Brain microvascular endothelial cell (primary cell): ENCODE measurements at regions not wholly inside any gene's neighbourhood (a gene's known extent, or its start where the extent isn't known, plus 50 kb on each side); places are given as distances from the start of the nearest gene placed in this dataset.

Experiments
- DNase-seq: peaks from one replicate; pipeline ENCODE4 v3.0.0-alpha.2; 2020
- H3K27ac ChIP-seq: fragments of 250-450 bp; sonication (Bioruptor Pico); 2 replicates; pipeline ENCODE4 v1.5.1; 2020; ENCODE audit warnings: mild to moderate bottlenecking, moderate library complexity
- H3K27me3 ChIP-seq: fragments of 250-450 bp; sonication (Bioruptor Pico); replicated peaks from 2 replicates; pipeline ENCODE4 v1.5.1; 2020; ENCODE audit warnings: mild to moderate bottlenecking
- H3K36me3 ChIP-seq: fragments of 250-450 bp; sonication (Bioruptor Pico); replicated peaks from 2 replicates; pipeline ENCODE4 v1.5.1; 2020; ENCODE audit warnings: mild to moderate bottlenecking
- H3K4me3 ChIP-seq: 2 replicates; pipeline ENCODE4 v1.5.1; 2011; ENCODE audit warnings: low read depth, mild to moderate bottlenecking, control low read depth, low read length, moderate library complexity
- in situ Hi-C: cut with HindIII; loops from 2 replicates; pipeline ENCODE4 v1.10.0; 2017; ENCODE audit warnings: low sequenced_read_pairs, low pct_ligation_motif_present
- TF ChIP-seq, protein P1 (sequence below): IDR thresholded peaks from 2 replicates; pipeline ENCODE4 v1.5.1; 2011; ENCODE audit warnings: low read depth, mild to moderate bottlenecking, moderate library complexity, low read length, control low read depth, inconsistent platforms; ENCODE audit errors: missing control alignments

DNA sequence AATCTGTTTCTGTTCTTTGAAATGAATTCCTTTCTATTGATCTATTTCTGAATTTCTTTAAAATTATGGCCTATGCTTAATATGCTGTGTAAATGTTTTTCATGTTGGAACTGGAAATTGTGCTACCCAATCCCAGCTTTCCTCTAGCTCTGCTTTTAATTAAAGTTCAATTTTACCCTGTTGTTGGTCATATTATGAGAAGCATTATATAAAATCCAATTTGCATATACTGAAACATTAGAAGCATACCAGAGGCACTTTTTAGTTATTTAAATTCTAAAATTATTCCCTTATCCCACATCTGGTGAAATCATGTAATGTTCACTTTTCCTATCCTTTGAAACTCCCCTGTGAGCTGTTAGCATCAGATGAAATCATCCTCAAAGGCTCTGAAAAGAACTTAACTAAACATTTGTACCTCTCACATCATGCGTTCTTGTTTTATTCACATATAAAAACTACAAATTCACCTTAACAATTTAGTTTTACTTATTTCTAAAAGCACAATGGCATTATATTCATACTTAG, 160.6 kb upstream of the COL21A1 start:
- no peaks in the 10 kb centered on the region for H3K36me3 ChIP-seq
- H3K27me3 ChIP-seq, result no peaks in the 10 kb centered on the region
- in situ Hi-C loops, result no loop called here
- H3K4me3 ChIP-seq, result no peak overlapping the region
- TF ChIP-seq, protein P1, sequence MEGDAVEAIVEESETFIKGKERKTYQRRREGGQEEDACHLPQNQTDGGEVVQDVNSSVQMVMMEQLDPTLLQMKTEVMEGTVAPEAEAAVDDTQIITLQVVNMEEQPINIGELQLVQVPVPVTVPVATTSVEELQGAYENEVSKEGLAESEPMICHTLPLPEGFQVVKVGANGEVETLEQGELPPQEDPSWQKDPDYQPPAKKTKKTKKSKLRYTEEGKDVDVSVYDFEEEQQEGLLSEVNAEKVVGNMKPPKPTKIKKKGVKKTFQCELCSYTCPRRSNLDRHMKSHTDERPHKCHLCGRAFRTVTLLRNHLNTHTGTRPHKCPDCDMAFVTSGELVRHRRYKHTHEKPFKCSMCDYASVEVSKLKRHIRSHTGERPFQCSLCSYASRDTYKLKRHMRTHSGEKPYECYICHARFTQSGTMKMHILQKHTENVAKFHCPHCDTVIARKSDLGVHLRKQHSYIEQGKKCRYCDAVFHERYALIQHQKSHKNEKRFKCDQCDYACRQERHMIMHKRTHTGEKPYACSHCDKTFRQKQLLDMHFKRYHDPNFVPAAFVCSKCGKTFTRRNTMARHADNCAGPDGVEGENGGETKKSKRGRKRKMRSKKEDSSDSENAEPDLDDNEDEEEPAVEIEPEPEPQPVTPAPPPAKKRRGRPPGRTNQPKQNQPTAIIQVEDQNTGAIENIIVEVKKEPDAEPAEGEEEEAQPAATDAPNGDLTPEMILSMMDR, result no peak
- no peak overlapping the region for H3K27ac ChIP-seq
- no peak for DNase-seq

DNA sequence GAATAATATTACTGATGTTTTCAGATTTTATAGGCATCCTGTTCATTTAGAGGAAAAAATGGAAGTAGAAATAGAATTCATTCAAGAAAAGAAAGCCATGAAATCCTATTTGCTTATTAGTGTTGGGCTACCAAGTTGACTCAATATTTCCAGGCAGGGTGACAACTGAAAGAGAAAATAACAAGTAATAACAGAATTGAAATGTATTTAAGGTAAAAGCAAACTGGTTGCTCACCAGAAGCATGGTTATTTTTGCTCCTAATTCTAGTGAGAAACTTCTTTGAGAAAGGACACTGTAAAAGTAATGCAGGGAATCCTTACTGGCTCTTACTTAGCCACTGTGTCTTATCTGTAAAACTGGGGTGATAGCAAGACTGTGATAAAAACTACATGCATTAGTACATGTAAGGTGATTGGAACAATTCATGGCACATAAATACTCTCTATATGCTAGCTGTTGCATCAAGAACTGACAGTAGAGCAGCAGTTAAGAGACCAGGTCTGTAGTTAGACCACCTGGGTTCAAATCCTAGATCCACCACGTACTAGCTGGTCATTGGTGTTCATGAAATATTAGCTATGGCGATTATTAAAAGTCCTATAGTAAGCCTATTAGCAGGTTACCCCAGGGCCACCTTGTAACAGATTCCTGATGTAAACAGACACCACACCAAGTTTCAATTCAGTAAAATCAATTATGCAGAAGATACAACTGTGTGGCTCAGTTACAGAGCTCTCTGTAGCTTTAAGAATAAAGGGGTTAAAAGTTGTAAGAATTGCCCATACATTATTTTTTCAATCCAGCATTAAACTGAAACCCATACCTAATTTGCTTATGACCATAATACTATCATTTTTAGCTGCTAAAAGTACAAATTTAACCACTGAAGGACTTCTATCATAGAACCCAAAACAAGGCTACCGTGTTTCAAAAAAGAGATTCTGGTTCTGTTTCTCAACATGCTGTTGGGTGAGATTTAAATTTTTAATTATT, 159.2 kb upstream of the COL21A1 start:
- Histone ChIP-seq H3K27ac (no peak overlapping the region), H3K36me3 (no peaks in the 10 kb centered on the region), H3K27me3 (no peaks in the 10 kb centered on the region), H3K4me3 (no peak overlapping the region)
- in situ Hi-C loops, result no loop called here
- no peak for DNase-seq
- TF ChIP-seq, protein P1, result no peak

DNA sequence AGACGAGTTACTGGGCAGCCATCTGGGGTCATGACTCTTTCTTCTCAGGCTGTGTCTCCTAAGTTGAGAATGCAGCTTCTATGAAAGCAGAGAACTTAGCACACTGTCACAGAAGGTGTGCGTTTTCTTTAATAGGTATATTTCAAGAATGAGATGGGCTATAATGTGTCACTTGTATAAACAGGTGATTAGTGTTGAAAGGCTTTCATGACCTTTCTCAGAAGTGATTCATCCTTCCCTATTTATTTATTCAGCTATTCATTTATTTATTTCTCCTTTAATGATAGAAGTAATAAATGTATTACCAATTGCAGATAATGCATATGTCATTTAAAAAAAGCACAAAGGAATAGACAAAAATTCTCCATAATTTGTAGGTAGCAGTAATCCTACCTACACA, 157.2 kb upstream of the COL21A1 start:
- in situ Hi-C loops, result no loop called here
- DNase-seq, result no peak
- H3K27ac ChIP-seq, result no peak overlapping the region
- H3K27me3 ChIP-seq, result no peaks in the 10 kb centered on the region
- no peak overlapping the region for H3K4me3 ChIP-seq
- TF ChIP-seq, protein P1, result no peak
- H3K36me3 ChIP-seq, result no peaks in the 10 kb centered on the region

DNA sequence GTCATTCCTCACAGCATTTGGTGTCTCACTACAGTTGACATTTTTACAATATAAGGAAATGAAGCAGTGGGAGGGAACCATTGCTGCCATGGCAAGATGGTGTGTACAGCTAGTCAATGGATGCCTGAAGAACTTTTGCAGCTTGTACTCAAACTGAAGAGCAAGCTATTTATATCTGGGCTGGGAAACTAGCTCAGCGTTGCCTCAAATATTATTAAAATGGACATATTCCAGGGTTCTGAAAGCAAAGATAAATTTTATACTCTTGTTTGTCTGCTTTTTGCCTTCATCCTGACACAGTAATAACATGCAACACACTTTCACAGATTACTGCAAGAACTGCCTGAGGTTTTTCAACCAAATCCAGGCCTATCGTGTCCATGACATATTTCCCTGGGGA, 156.4 kb upstream of the COL21A1 start:
- Histone ChIP-seq H3K27ac (no peak overlapping the region), H3K36me3 (no peaks in the 10 kb centered on the region), H3K4me3 (no peak overlapping the region), H3K27me3 (no peaks in the 10 kb centered on the region)
- no peak for DNase-seq
- in situ Hi-C loops, result no loop called here
- TF ChIP-seq, protein P1, result no peak

DNA sequence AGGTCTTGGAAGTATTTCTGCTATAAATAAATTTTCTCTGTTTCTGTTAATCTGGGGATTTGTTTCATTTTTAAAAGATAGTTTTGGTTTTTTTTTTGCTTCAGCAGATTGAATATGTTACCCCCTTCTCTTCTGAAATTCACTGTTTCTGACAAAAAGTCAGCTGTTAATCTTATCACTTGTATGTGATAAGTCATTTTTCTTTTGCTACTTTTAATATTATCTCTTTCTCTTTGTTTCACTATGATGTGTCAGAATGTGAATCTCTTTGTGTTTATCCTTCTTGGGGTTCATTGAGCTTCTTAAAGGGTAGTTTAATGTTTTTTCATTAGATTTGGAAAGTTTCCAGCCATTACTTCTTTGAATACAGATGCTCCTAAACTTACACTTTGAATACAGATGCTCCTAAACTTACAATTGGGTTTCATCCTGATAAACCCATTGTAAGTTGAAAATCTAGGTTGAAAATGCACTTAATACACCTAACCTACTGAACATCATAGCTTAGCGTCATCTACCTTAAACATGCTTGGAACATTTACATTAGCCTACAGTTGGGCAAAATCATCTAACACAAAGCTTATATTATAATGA, 154.2 kb upstream of the COL21A1 start:
- Histone ChIP-seq H3K4me3 (no peak overlapping the region), H3K36me3 (no peaks in the 10 kb centered on the region), H3K27ac (no peak overlapping the region), H3K27me3 (no peaks in the 10 kb centered on the region)
- no peak for DNase-seq
- in situ Hi-C loops, result no loop called here
- TF ChIP-seq, protein P1, result no peak
